ENCODE measurements at regions not wholly inside any gene's neighbourhood (a gene's known extent, or its start where the extent isn't known, plus 50 kb on each side); places are given as distances from the start of the nearest gene placed in this dataset.

DNA sequence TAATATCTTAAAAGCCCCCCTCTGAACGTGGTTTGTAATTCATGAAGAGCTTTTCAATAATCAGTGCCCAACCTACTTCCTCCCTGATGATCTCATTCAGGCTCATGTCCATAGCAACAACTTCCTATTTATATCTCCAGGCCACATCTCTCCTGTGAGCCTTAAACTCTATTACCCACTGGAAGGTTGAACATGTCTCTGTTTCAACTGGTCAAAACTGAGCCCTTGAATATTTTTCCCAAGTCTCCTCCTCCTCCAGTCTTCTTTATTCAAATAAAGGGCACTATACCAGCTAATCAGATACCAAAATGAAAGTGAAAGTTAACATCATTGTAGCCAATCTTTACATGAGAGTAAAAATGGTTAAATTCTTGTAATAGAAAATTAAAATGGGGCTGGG lies 63.7 kb upstream of the ITGA4 start:
- TF ChIP-seq, protein P1, sequence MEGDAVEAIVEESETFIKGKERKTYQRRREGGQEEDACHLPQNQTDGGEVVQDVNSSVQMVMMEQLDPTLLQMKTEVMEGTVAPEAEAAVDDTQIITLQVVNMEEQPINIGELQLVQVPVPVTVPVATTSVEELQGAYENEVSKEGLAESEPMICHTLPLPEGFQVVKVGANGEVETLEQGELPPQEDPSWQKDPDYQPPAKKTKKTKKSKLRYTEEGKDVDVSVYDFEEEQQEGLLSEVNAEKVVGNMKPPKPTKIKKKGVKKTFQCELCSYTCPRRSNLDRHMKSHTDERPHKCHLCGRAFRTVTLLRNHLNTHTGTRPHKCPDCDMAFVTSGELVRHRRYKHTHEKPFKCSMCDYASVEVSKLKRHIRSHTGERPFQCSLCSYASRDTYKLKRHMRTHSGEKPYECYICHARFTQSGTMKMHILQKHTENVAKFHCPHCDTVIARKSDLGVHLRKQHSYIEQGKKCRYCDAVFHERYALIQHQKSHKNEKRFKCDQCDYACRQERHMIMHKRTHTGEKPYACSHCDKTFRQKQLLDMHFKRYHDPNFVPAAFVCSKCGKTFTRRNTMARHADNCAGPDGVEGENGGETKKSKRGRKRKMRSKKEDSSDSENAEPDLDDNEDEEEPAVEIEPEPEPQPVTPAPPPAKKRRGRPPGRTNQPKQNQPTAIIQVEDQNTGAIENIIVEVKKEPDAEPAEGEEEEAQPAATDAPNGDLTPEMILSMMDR (IDR thresholded peaks at IDR 0.05), result no peak
- TF ChIP-seq POLR2A (IDR thresholded peaks at IDR 0.05), result no peak
- TF ChIP-seq EP300 (IDR thresholded peaks at IDR 0.05), result no peak
- no peak for TF ChIP-seq POLR2AphosphoS5 (IDR thresholded peaks at IDR 0.05)

Measured in stomach (tissue), 4 donors.